ENCODE measurements at regions not wholly inside any gene's neighbourhood (a gene's known extent, or its start where the extent isn't known, plus 50 kb on each side); places are given as distances from the start of the nearest gene placed in this dataset.
A peak's percentile ranks its signal among the peaks of the same experiment; 100 is the strongest.

GRCh38 chr6:27616328-27617045 lies 143.6 kb upstream of the ZNF184 start:
- no peaks in the 10 kb centered on the region for H3K79me2 ChIP-seq (ENCODE audit: insufficient read depth, low read length)
- H3K27me3 ChIP-seq (ENCODE audit: insufficient read depth, low read length) = no peaks in the 10 kb centered on the region
- H3K4me3 ChIP-seq (ENCODE audit: insufficient read depth, low read length) = peak overlapping the region; percentile 70
- H3K9me3 ChIP-seq (ENCODE audit: low read depth, low read length) = no peaks in the 10 kb centered on the region
- no peaks in the 10 kb centered on the region for H3K36me3 ChIP-seq (ENCODE audit: insufficient read depth, low read length)
- peak overlapping the region; percentile 95 for H2AFZ ChIP-seq (ENCODE audit: low read length)
- H4K20me1 ChIP-seq (ENCODE audit: insufficient read depth, low read length) = no peaks in the 10 kb centered on the region
- no peak for TF ChIP-seq CTCF (IDR thresholded peaks at IDR 0.05; ENCODE audit: extremely low read depth, low read depth, low read length)
- no peak overlapping the region for H3K27ac ChIP-seq (ENCODE audit: low read depth, low read length)
- peak overlapping the region; percentile 93 for H3K4me2 ChIP-seq (ENCODE audit: insufficient read depth, low read length)
- peaks cover 6% of the 10 kb centered on the region for H3K4me1 ChIP-seq (ENCODE audit: insufficient read depth, low read length)
- DNase-seq (ENCODE audit: insufficient read length, low spot score, missing footprints) = no peak

- H3K4me3 ChIP-seq (ENCODE audit: insufficient read depth, low read length) = no peak overlapping the region
- no peaks in the 10 kb centered on the region for H3K9me3 ChIP-seq (ENCODE audit: low read depth, low read length)
- H3K4me1 ChIP-seq (ENCODE audit: insufficient read depth, low read length) = no peaks in the 10 kb centered on the region
- H2AFZ ChIP-seq (ENCODE audit: low read length) = no peak overlapping the region
- DNase-seq (ENCODE audit: insufficient read length, low spot score, missing footprints) = no peak
- no peak overlapping the region for H3K27ac ChIP-seq (ENCODE audit: low read depth, low read length)
- no peak for TF ChIP-seq CTCF (IDR thresholded peaks at IDR 0.05; ENCODE audit: extremely low read depth, low read depth, low read length)
- no peaks in the 10 kb centered on the region for H3K27me3 ChIP-seq (ENCODE audit: insufficient read depth, low read length)
- H3K4me2 ChIP-seq (ENCODE audit: insufficient read depth, low read length) = no peak overlapping the region
- no peaks in the 10 kb centered on the region for H3K36me3 ChIP-seq (ENCODE audit: insufficient read depth, low read length)
- no peaks in the 10 kb centered on the region for H3K79me2 ChIP-seq (ENCODE audit: insufficient read depth, low read length)
- no peaks in the 10 kb centered on the region for H4K20me1 ChIP-seq (ENCODE audit: insufficient read depth, low read length)
Observed at GRCh38 chr6:27611451-27611850, 138.5 kb upstream of the ZNF184 start.

- Histone ChIP-seq H3K79me2 (ENCODE audit: insufficient read depth, low read length) (no peaks in the 10 kb centered on the region), H3K4me1 (ENCODE audit: insufficient read depth, low read length) (peaks cover 10% of the 10 kb centered on the region), H3K36me3 (ENCODE audit: insufficient read depth, low read length) (no peaks in the 10 kb centered on the region), H3K9me3 (ENCODE audit: low read depth, low read length) (no peaks in the 10 kb centered on the region), H3K27me3 (ENCODE audit: insufficient read depth, low read length) (no peaks in the 10 kb centered on the region), H2AFZ (ENCODE audit: low read length) (no peak overlapping the region), H3K4me3 (ENCODE audit: insufficient read depth, low read length) (no peak overlapping the region), H3K4me2 (ENCODE audit: insufficient read depth, low read length) (no peak overlapping the region), H3K27ac (ENCODE audit: low read depth, low read length) (no peak overlapping the region), H4K20me1 (ENCODE audit: insufficient read depth, low read length) (no peaks in the 10 kb centered on the region)
- DNase-seq (ENCODE audit: insufficient read length, low spot score, missing footprints) = peak; percentile 87
- peak; percentile 83 for TF ChIP-seq CTCF (IDR thresholded peaks at IDR 0.05; ENCODE audit: extremely low read depth, low read depth, low read length)
Observed at GRCh38 chr6:27608916-27609883, 136.3 kb upstream of the ZNF184 start.

All from osteoblast (primary cell).